HepG2 (cell line): ENCODE measurements at regions not wholly inside any gene's neighbourhood (a gene's known extent, or its start where the extent isn't known, plus 50 kb on each side); places are given as distances from the start of the nearest gene placed in this dataset.

Source experiments
- ATAC-seq: fragments of 200-7000 bp; cut with Tn5 transposase; 3 replicates; pipeline ENCODE4 v1.9.1; 2020; ENCODE audit warnings: mild to moderate bottlenecking, moderate library complexity
- BruUV-seq: library from RNA; stranded (reverse); fragments of 400-500 nt; replicated peaks from 2 replicates; lab custom pipeline; 2021; lab: Mats Ljungman, UMichigan
- CTCF ChIA-PET: fragments of 300-600 bp; formaldehyde crosslinking; extraction: SDS; loops from one replicate; lab custom pipeline; 2021; ENCODE audit warnings: low total read pairs, inconsistent platforms, low intra/inter-chr PET ratio; lab: Yijun Ruan, JAX
- POLR2A ChIA-PET: fragments of 350-600 bp; sonication (Branson Sonifier 250); formaldehyde crosslinking; loops from one replicate; lab custom pipeline; 2020; ENCODE audit warnings: antibody characterized with exemption, inconsistent platforms; lab: Yijun Ruan, JAX
- DNase-seq: peaks from one replicate; pipeline ENCODE4 v3.0.0-alpha.2; 2015; ENCODE audit warnings: low spot score
- FAIRE-seq: peaks from 3 replicates; lab custom pipeline; 2011; peaks lifted over from hg19 to GRCh38; lab: Jason Lieb, UNC
- H2AFZ ChIP-seq: one replicate; pipeline ENCODE4 v1.6.1; 2011; ENCODE audit warnings: low read length, inconsistent platforms
- H3K27ac ChIP-seq: fragments of 300-600 bp; 3 replicates; pipeline ENCODE4 v1.8.0; 2011; ENCODE audit warnings: mixed run types, mild to moderate bottlenecking, mixed read lengths, low read length, inconsistent platforms; ENCODE audit not compliant: insufficient read depth; ENCODE audit errors: extremely low read length
- H3K27me3 ChIP-seq, 2 experiments: fragments of 200-600 bp in 1 of 2; 2 replicates in 1 of 2; 3 replicates in 1 of 2; pipeline versions ENCODE4 v1.6.0 to v1.8.0; 2011; ENCODE audit warnings: low read length in 2 of 2, mild to moderate bottlenecking in 2 of 2, moderate library complexity in 2 of 2, inconsistent platforms in 1 of 2; ENCODE audit not compliant: insufficient read depth in 2 of 2, control insufficient read depth in 1 of 2
- H3K36me3 ChIP-seq, 2 experiments: fragments of 200-600 bp in 1 of 2; replicated peaks in 1 of 2; 2 replicates in 1 of 2; 3 replicates in 1 of 2; pipeline versions ENCODE4 v1.5.1 to v1.8.0; 2011; ENCODE audit warnings: low read length in 2 of 2, inconsistent platforms in 1 of 2; ENCODE audit not compliant: insufficient read depth in 2 of 2, control insufficient read depth in 1 of 2
- H3K4me1 ChIP-seq: 2 replicates; pipeline ENCODE4 v1.5.1; 2012; ENCODE audit warnings: low read length, inconsistent platforms; ENCODE audit not compliant: insufficient read depth
- H3K4me2 ChIP-seq: 2 replicates; pipeline ENCODE4 v1.6.0; 2011; ENCODE audit warnings: low read depth, low read length, inconsistent platforms
- H3K4me3 ChIP-seq, 3 experiments: fragments of 200-600 bp in 1 of 3; sonication (generic), shearing (Covaris generic) in 1 of 3; replicated peaks in 1 of 3; 2 replicates each; pipeline ENCODE4 v1.5.1; 2011 to 2016; ENCODE audit warnings: low read length in 3 of 3, inconsistent platforms in 2 of 3, low read depth in 2 of 3, mild to moderate bottlenecking in 2 of 3, control low read depth in 1 of 3, mixed read lengths in 1 of 3; ENCODE audit not compliant: insufficient read depth in 1 of 3
- H3K79me2 ChIP-seq: one replicate; pipeline ENCODE4 v1.6.1; 2011; ENCODE audit warnings: low read length, inconsistent platforms; ENCODE audit not compliant: insufficient read depth
- H3K9ac ChIP-seq: 2 replicates; pipeline ENCODE4 v1.6.0; 2011; ENCODE audit warnings: mild to moderate bottlenecking, low read depth, low read length, inconsistent platforms; ENCODE audit not compliant: insufficient read depth
- H3K9me3 ChIP-seq: 2 replicates; pipeline ENCODE4 v1.5.1; 2012; ENCODE audit warnings: mild to moderate bottlenecking, low read length
- H4K20me1 ChIP-seq: 2 replicates; pipeline ENCODE4 v1.6.0; 2011; ENCODE audit warnings: inconsistent platforms, mild to moderate bottlenecking, low read length, moderate library complexity; ENCODE audit not compliant: insufficient read depth
- ARHGAP35 ChIP-seq: sonication (generic); formaldehyde crosslinking; IDR thresholded peaks from 2 replicates; pipeline ENCODE4 v1.9.0; 2022; ENCODE audit warnings: mild to moderate bottlenecking, inconsistent platforms, moderate library complexity, missing genetic modification reagents, borderline replicate concordance
- CHCHD3 ChIP-seq: sonication (generic); formaldehyde crosslinking; IDR thresholded peaks from 2 replicates; pipeline ENCODE4 v1.8.0; 2022; ENCODE audit warnings: mild to moderate bottlenecking, missing genetic modification reagents, moderate library complexity
- FOXC1 ChIP-seq: sonication (generic); formaldehyde crosslinking; IDR thresholded peaks from 2 replicates; pipeline ENCODE4 v1.8.0; 2022; ENCODE audit warnings: mild to moderate bottlenecking, missing genetic modification reagents, borderline replicate concordance
- HNF4A ChIP-seq: sonication (generic); formaldehyde crosslinking; IDR thresholded peaks from 2 replicates; pipeline ENCODE4 v1.4.0; 2020; ENCODE audit warnings: missing genetic modification reagents
- KMT2B ChIP-seq: IDR thresholded peaks from 2 replicates; pipeline ENCODE4 v1.6.1; 2016; ENCODE audit warnings: missing genetic modification reagents, missing compliant biosample characterization
- ONECUT2 ChIP-seq: sonication (generic); formaldehyde crosslinking; IDR thresholded peaks from 2 replicates; pipeline ENCODE4 v1.4.0; 2020; ENCODE audit warnings: missing genetic modification reagents
- POGZ ChIP-seq: sonication (generic); formaldehyde crosslinking; IDR thresholded peaks from 2 replicates; pipeline ENCODE4 v1.4.0; 2020; ENCODE audit warnings: mild to moderate bottlenecking, missing genetic modification reagents
- POLR2AphosphoS5 ChIP-seq: IDR thresholded peaks from 2 replicates; pipeline ENCODE4 v1.6.1; 2012; ENCODE audit warnings: low read depth, low read length
- SAFB2 ChIP-seq: sonication (generic); formaldehyde crosslinking; IDR thresholded peaks from 2 replicates; pipeline ENCODE4 v1.5.1; 2020; ENCODE audit warnings: missing genetic modification reagents, low read depth, mild to moderate bottlenecking, borderline replicate concordance
- ZNF121 ChIP-seq: sonication (generic); formaldehyde crosslinking; IDR thresholded peaks from 2 replicates; pipeline ENCODE4 v1.5.0; 2020; ENCODE audit warnings: mild to moderate bottlenecking, missing genetic modification reagents
- ZNF180 ChIP-seq: sonication (generic); formaldehyde crosslinking; IDR thresholded peaks from 2 replicates; pipeline ENCODE4 v1.4.0; 2020; ENCODE audit warnings: low read depth, missing genetic modification reagents, borderline replicate concordance
- ZNF263 ChIP-seq: sonication (generic); formaldehyde crosslinking; IDR thresholded peaks from 2 replicates; pipeline ENCODE4 v1.4.0; 2020; ENCODE audit warnings: missing genetic modification reagents
- ZNF275 ChIP-seq: sonication (generic); formaldehyde crosslinking; IDR thresholded peaks from 2 replicates; pipeline ENCODE4 v1.8.0; 2022; ENCODE audit warnings: missing genetic modification reagents, mild to moderate bottlenecking, inconsistent platforms, borderline replicate concordance
- WGBS: methylation state at CpG from one replicate; pipeline ENCODE4 v1.1.6; 2017; ENCODE audit warnings: low lambda C conversion rate; 5-methylcytosine and 5-hydroxymethylcytosine counted together
- in situ Hi-C: cut with HindIII; loops from 2 replicates; pipeline ENCODE4 v1.10.0; 2017; ENCODE audit warnings: low pct_unique_long_range_greater_than_20kb; ENCODE audit not compliant: extremely low pct_ligation_motif_present
- intact Hi-C: fragments of 100-400 bp; cut with micrococcal nuclease; formaldehyde crosslinking; loops from one replicate; pipeline ENCODE4 v1.10.0; 2022; ENCODE audit not compliant: unreplicated experiment
- TF ChIP-seq, protein P1 (sequence below): IDR thresholded peaks from 2 replicates; pipeline ENCODE4 v1.6.1; 2018; ENCODE audit warnings: missing genetic modification reagents, mild to moderate bottlenecking, missing compliant biosample characterization
- TF ChIP-seq, protein P2 (sequence below): sonication (generic); formaldehyde crosslinking; IDR thresholded peaks from 2 replicates; pipeline ENCODE4 v1.5.1; 2020; ENCODE audit warnings: mild to moderate bottlenecking, missing genetic modification reagents, borderline replicate concordance

DNA sequence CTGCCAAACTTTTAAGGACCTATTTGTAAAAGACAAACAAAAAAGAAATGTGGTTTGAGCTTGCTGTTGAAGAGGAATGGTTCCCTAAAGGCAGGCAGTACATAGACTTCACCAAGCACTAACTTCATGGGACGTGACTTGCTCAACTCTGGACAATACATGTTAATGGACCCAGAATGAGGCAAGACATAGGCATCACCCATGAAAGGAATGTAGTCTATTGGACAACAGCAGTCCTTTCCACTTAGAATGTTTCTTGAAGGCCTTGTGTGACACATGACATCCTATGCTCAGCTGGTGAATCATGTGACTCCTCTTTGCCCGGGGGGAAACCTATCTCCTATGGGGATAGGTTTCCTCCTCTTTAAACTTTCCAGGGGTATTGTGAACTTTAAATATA, 246.4 kb upstream of the BLID start:
- no peak for DNase-seq
- FAIRE-seq = no peak
- H3K79me2 ChIP-seq = no peaks in the 10 kb centered on the region

More for the DNA sequence above, 246.4 kb upstream of the BLID start:
- intact Hi-C loops (loop anchor here (10.0 kb wide), 1 partner anchor 148 kb away; no protein-coding TSS in a partner anchor), in situ Hi-C loops (no loop called here)
- peaks cover 6% of the 10 kb centered on the region for H3K4me1 ChIP-seq
- no peak for ATAC-seq
- BruUV-seq = no TSS peak
- 58% methylated on average over 2 of the region's 2 CpGs for WGBS
- no peak overlapping the region for H3K9ac ChIP-seq
- H2AFZ ChIP-seq = no peak overlapping the region
- no peaks in the 10 kb centered on the region for H3K27me3 ChIP-seq
- POLR2A ChIA-PET = no interaction called here
- no peak overlapping the region for H3K4me3 ChIP-seq
- CTCF ChIA-PET = no interaction called here
- no peaks in the 10 kb centered on the region for H3K9me3 ChIP-seq
- H3K4me2 ChIP-seq = no peak overlapping the region
- no peak overlapping the region for H3K27ac ChIP-seq
- no peaks in the 10 kb centered on the region for H3K36me3 ChIP-seq
- no peak for TF ChIP-seq SAFB2 (CRISPR knock-in tag)
- no peak for TF ChIP-seq ARHGAP35 (CRISPR knock-in tag)
- no peak for TF ChIP-seq ONECUT2 (CRISPR knock-in tag)
- TF ChIP-seq CHCHD3 = no peak
- TF ChIP-seq, protein P1, sequence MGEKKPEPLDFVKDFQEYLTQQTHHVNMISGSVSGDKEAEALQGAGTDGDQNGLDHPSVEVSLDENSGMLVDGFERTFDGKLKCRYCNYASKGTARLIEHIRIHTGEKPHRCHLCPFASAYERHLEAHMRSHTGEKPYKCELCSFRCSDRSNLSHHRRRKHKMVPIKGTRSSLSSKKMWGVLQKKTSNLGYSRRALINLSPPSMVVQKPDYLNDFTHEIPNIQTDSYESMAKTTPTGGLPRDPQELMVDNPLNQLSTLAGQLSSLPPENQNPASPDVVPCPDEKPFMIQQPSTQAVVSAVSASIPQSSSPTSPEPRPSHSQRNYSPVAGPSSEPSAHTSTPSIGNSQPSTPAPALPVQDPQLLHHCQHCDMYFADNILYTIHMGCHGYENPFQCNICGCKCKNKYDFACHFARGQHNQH (CRISPR knock-in tag) = no peak
- no peak for TF ChIP-seq POGZ (CRISPR knock-in tag)
- no peak for TF ChIP-seq POLR2AphosphoS5
- TF ChIP-seq KMT2B (CRISPR knock-in tag) = no peak
- TF ChIP-seq, protein P2, sequence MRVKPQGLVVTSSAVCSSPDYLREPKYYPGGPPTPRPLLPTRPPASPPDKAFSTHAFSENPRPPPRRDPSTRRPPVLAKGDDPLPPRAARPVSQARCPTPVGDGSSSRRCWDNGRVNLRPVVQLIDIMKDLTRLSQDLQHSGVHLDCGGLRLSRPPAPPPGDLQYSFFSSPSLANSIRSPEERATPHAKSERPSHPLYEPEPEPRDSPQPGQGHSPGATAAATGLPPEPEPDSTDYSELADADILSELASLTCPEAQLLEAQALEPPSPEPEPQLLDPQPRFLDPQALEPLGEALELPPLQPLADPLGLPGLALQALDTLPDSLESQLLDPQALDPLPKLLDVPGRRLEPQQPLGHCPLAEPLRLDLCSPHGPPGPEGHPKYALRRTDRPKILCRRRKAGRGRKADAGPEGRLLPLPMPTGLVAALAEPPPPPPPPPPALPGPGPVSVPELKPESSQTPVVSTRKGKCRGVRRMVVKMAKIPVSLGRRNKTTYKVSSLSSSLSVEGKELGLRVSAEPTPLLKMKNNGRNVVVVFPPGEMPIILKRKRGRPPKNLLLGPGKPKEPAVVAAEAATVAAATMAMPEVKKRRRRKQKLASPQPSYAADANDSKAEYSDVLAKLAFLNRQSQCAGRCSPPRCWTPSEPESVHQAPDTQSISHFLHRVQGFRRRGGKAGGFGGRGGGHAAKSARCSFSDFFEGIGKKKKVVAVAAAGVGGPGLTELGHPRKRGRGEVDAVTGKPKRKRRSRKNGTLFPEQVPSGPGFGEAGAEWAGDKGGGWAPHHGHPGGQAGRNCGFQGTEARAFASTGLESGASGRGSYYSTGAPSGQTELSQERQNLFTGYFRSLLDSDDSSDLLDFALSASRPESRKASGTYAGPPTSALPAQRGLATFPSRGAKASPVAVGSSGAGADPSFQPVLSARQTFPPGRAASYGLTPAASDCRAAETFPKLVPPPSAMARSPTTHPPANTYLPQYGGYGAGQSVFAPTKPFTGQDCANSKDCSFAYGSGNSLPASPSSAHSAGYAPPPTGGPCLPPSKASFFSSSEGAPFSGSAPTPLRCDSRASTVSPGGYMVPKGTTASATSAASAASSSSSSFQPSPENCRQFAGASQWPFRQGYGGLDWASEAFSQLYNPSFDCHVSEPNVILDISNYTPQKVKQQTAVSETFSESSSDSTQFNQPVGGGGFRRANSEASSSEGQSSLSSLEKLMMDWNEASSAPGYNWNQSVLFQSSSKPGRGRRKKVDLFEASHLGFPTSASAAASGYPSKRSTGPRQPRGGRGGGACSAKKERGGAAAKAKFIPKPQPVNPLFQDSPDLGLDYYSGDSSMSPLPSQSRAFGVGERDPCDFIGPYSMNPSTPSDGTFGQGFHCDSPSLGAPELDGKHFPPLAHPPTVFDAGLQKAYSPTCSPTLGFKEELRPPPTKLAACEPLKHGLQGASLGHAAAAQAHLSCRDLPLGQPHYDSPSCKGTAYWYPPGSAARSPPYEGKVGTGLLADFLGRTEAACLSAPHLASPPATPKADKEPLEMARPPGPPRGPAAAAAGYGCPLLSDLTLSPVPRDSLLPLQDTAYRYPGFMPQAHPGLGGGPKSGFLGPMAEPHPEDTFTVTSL (CRISPR knock-in tag) = no peak
- TF ChIP-seq ZNF275 (CRISPR knock-in tag) = no peak
- no peak for TF ChIP-seq ZNF263 (CRISPR knock-in tag)
- no peak for TF ChIP-seq ZNF180 (CRISPR knock-in tag)
- TF ChIP-seq HNF4A (CRISPR knock-in tag) = no peak
- TF ChIP-seq FOXC1 (CRISPR knock-in tag) = no peak
- no peak for TF ChIP-seq ZNF121
- H4K20me1 ChIP-seq = no peaks in the 10 kb centered on the region
